Suprapubic skin (tissue), 4 donors: ENCODE measurements at regions not wholly inside any gene's neighbourhood (a gene's known extent, or its start where the extent isn't known, plus 50 kb on each side); places are given as distances from the start of the nearest gene placed in this dataset.

Experiments
- DNase-seq, 2 donors: peaks; one replicate each; pipeline ENCODE4 v3.0.0-alpha.2; 2019; ENCODE audit warnings: low spot score in 2 of 2
- H3K27ac ChIP-seq: fragments of 200-600 bp; sonication (generic); one replicate; pipeline ENCODE4 v1.5.1; 2019
- H3K27me3 ChIP-seq: fragments of 200-600 bp; sonication (generic); one replicate; pipeline ENCODE4 v1.5.1; 2019
- H3K36me3 ChIP-seq: fragments of 200-600 bp; sonication (generic); one replicate; pipeline ENCODE4 v1.5.1; 2019
- H3K4me1 ChIP-seq: fragments of 200-600 bp; sonication (generic); one replicate; pipeline ENCODE4 v1.5.1; 2019
- H3K4me3 ChIP-seq: fragments of 200-600 bp; sonication (generic); one replicate; pipeline ENCODE4 v1.5.1; 2019; ENCODE audit warnings: mild to moderate bottlenecking
- H3K9me3 ChIP-seq: fragments of 200-600 bp; sonication (generic); one replicate; pipeline ENCODE4 v1.5.1; 2019
- EP300 ChIP-seq: sonication (generic); formaldehyde crosslinking; IDR thresholded peaks from one replicate; pipeline ENCODE4 v1.6.1; 2017; ENCODE audit warnings: antibody characterized with exemption
- POLR2A ChIP-seq, 2 donors: fragments of 450-650 bp; IDR thresholded peaks; one replicate each; pipeline ENCODE4 v1.6.1; 2017; ENCODE audit warnings: antibody characterized with exemption in 2 of 2, mild to moderate bottlenecking in 2 of 2, moderate library complexity in 2 of 2
- POLR2AphosphoS5 ChIP-seq, 3 donors: sonication (generic); formaldehyde crosslinking; IDR thresholded peaks; one replicate each; pipeline ENCODE4 v1.6.1; 2017; ENCODE audit warnings: antibody characterized with exemption in 3 of 3
- WGBS: methylation state at CpG from one replicate; pipeline ENCODE4 v1.1.5; 2018; 5-methylcytosine and 5-hydroxymethylcytosine counted together
- TF ChIP-seq, protein P1 (sequence below), 2 donors: fragments of 200-600 bp in 1 of 2; fragments of 450-650 bp in 1 of 2; sonication (generic) in 1 of 2; IDR thresholded peaks; one replicate each; pipeline ENCODE4 v1.5.1; 2016 to 2019; ENCODE audit warnings: antibody characterized with exemption in 2 of 2, mild to moderate bottlenecking in 1 of 2, moderate library complexity in 1 of 2

GRCh38 chr21:39118604-39119215 lies 64.5 kb downstream of the PSMG1 start:
- no peak overlapping the region for H3K4me3 ChIP-seq
- H3K36me3 ChIP-seq = no peaks in the 10 kb centered on the region
- DNase-seq = no peak
- TF ChIP-seq POLR2A (IDR thresholded peaks at IDR 0.05) (no peak), EP300 (no peak), POLR2AphosphoS5 (IDR thresholded peaks at IDR 0.05) (no peak)
- TF ChIP-seq, protein P1, sequence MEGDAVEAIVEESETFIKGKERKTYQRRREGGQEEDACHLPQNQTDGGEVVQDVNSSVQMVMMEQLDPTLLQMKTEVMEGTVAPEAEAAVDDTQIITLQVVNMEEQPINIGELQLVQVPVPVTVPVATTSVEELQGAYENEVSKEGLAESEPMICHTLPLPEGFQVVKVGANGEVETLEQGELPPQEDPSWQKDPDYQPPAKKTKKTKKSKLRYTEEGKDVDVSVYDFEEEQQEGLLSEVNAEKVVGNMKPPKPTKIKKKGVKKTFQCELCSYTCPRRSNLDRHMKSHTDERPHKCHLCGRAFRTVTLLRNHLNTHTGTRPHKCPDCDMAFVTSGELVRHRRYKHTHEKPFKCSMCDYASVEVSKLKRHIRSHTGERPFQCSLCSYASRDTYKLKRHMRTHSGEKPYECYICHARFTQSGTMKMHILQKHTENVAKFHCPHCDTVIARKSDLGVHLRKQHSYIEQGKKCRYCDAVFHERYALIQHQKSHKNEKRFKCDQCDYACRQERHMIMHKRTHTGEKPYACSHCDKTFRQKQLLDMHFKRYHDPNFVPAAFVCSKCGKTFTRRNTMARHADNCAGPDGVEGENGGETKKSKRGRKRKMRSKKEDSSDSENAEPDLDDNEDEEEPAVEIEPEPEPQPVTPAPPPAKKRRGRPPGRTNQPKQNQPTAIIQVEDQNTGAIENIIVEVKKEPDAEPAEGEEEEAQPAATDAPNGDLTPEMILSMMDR (IDR thresholded peaks at IDR 0.05) = no peak
- H3K27me3 ChIP-seq = no peaks in the 10 kb centered on the region
- WGBS = 89% methylated on average over 6 of the region's 8 CpGs
- no peaks in the 10 kb centered on the region for H3K4me1 ChIP-seq
- no peak overlapping the region for H3K27ac ChIP-seq
- H3K9me3 ChIP-seq = no peaks in the 10 kb centered on the region

DNA sequence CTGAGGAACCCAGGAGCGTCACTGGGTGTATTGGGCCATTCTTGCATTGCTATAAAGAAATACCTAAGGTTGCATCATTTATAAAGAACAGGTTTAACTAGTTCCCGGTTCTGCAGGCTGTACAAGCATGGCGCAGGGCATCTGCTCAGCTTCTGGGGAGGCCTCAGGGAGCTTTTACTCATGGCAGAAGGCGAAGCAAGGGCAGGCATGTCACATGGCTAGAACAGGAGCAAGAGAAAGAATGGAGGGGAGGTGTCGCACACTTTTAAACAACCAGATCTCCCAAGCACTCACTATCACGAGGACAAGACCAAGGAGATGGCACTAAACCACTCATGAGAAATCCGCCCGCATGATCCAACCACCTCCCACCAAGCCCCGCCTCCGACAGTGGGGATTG lies 65.2 kb downstream of the PSMG1 start:
- DNase-seq = no peak
- Histone ChIP-seq H3K27me3 (no peaks in the 10 kb centered on the region), H3K4me1 (no peaks in the 10 kb centered on the region), H3K36me3 (no peaks in the 10 kb centered on the region), H3K9me3 (no peaks in the 10 kb centered on the region), H3K4me3 (no peak overlapping the region), H3K27ac (no peak overlapping the region)
- 89% methylated on average over 10 of the region's 10 CpGs for WGBS
- TF ChIP-seq EP300 (no peak), POLR2AphosphoS5 (IDR thresholded peaks at IDR 0.05) (no peak), POLR2A (IDR thresholded peaks at IDR 0.05) (no peak)

DNA sequence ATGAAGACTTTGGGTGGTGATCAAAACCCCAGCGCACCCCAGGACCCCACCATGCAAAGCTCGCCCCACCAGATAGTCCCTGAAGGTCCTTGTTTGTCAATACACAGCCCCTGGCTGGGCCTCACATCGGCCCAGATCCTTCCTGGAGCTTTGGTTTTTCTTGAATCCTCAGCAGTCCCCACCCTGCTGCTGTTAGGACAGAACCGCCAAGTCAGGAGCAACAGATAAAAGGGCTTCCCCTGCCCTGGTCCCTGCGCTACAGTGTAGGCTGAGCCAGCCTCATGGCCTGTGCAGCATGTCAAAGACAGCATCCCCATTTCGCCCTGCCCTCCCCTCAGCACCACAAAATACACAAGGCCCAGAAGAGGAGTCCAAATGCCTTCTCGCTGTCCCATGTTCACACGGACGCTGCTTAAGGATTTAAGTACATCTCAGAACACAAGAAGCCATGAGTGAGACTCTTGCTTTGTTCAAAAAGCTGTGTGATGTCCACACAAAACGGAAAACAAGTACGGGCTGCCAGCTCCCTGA lies 65.7 kb downstream of the PSMG1 start:
- DNase-seq = no peak
- WGBS = 97% methylated on average over 11 of the region's 11 CpGs
- Histone ChIP-seq H3K36me3 (no peaks in the 10 kb centered on the region), H3K27ac (no peak overlapping the region), H3K9me3 (no peaks in the 10 kb centered on the region), H3K4me1 (no peaks in the 10 kb centered on the region), H3K4me3 (no peak overlapping the region), H3K27me3 (no peaks in the 10 kb centered on the region)
- TF ChIP-seq EP300 (no peak), POLR2AphosphoS5 (IDR thresholded peaks at IDR 0.05) (no peak), POLR2A (IDR thresholded peaks at IDR 0.05) (no peak)
- TF ChIP-seq, protein P1 (IDR thresholded peaks at IDR 0.05) = no peak

DNA sequence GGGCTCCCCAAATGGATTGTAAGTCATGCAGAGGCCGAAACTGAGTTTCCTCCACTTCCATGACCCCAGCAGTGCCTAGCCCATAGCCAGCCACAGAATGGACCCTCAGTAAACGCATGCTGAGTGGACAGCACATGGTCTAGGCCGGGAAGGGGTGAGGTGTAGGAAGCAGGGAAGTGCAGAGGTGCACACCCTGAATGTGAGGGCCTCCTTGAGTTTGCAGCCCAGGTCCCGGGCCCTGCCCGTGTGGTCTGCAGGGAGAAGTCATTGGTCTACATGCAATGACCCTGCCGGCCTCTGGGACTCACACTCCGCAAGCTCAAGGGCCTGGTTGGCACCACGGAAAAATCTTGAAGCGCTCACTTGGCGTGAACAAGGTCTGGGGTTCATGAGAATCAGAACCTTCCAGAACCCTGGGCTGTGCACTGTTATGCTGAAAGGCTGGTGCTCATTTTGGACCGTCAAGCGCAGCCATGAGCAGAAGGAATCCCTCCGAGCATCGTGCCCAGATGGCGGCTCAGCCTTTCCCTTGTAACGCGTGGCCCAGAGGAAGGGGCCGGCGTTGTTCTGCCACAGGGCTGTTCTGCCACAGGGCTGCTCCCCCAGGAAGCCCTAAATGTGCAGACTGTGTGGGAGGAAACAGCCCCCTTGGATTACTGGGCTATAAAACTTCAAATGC lies 66.4 kb downstream of the PSMG1 start:
- H3K27me3 ChIP-seq = no peaks in the 10 kb centered on the region
- no peak for DNase-seq

DNA sequence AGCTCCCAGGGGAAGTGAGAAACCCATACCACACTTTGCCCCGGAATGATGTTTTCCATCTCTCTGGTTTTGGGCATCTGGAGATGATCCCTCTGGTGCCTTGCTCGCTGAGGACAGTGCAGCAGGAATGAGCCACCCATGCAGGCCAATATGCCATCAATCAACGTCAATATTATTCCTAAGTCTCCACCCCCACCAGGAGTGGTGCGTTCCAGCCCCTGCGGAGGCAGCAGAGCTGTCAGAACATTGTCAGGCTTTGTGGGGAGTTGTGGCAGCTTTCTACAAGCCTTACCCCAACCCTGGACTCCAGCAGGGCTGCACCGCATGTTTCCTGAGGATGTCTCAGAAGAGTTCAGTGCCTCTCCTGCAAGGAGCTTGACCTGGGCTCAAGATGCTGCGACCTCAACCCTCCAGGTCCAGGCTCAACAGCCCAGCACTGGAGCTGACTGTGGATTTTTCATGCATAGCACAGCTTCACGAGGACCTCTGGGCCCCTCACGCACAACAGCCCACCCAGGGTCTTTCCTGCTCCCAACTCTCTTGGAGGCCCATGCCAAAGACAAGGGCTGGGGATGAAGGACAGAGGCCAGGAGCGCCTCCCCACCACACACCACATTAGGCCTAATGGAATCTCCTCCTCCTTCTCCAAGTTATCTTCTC lies 67.5 kb downstream of the PSMG1 start:
- Histone ChIP-seq H3K27me3 (no peaks in the 10 kb centered on the region), H3K4me3 (no peak overlapping the region), H3K36me3 (no peaks in the 10 kb centered on the region), H3K27ac (no peak overlapping the region), H3K4me1 (no peaks in the 10 kb centered on the region), H3K9me3 (no peaks in the 10 kb centered on the region)
- no peak for TF ChIP-seq POLR2AphosphoS5 (IDR thresholded peaks at IDR 0.05)
- TF ChIP-seq, protein P1 (IDR thresholded peaks at IDR 0.05) = no peak
- TF ChIP-seq EP300 = no peak
- TF ChIP-seq POLR2A (IDR thresholded peaks at IDR 0.05) = no peak
- no peak for DNase-seq
- 67% methylated on average over 7 of the region's 10 CpGs for WGBS

More for the DNA sequence above, 66.4 kb downstream of the PSMG1 start:
- no peaks in the 10 kb centered on the region for H3K36me3 ChIP-seq
- 92% methylated on average over 18 of the region's 19 CpGs for WGBS
- H3K9me3 ChIP-seq = no peaks in the 10 kb centered on the region
- no peak for TF ChIP-seq EP300
- no peak for TF ChIP-seq POLR2AphosphoS5 (IDR thresholded peaks at IDR 0.05)
- TF ChIP-seq, protein P1 (IDR thresholded peaks at IDR 0.05) = no peak
- no peak for TF ChIP-seq POLR2A (IDR thresholded peaks at IDR 0.05)
- H3K4me1 ChIP-seq = no peaks in the 10 kb centered on the region
- no peak overlapping the region for H3K4me3 ChIP-seq
- no peak overlapping the region for H3K27ac ChIP-seq
